A549 (cell line): ENCODE measurements at regions not wholly inside any gene's neighbourhood (a gene's known extent, or its start where the extent isn't known, plus 50 kb on each side); places are given as distances from the start of the nearest gene placed in this dataset.

Experiments used
- ATAC-seq, 2 experiments: fragments of 200-7000 bp in 1 of 2; fragments of >200 bp in 1 of 2; cut with Nextera tagmentation in 1 of 2; cut with Tn5 transposase in 1 of 2; 3 replicates each; pipeline versions ENCODE4 v1.8.0 to v1.9.1; 2018 to 2020; ENCODE audit warnings: mild to moderate bottlenecking in 1 of 2, moderate library complexity in 1 of 2
- CTCF ChIA-PET: fragments of 300-600 bp; sonication (Branson Sonifier 250); formaldehyde crosslinking; extraction: SDS; loops from one replicate; lab custom pipeline; 2021; ENCODE audit warnings: antibody characterized with exemption, inconsistent platforms; lab: Yijun Ruan, JAX
- POLR2A ChIA-PET: fragments of 350-600 bp; formaldehyde crosslinking; extraction: SDS; loops from one replicate; lab custom pipeline; 2021; ENCODE audit warnings: antibody characterized with exemption, inconsistent platforms; lab: Yijun Ruan, JAX
- DNase-seq, 2 experiments: peaks; one replicate each; pipeline versions ENCODE4 v3.0.0 to v3.0.0-alpha.2; 2011 to 2016; ENCODE audit warnings: low read depth in 1 of 2, low spot score in 1 of 2
- FAIRE-seq: peaks from 2 replicates; lab custom pipeline; 2011; peaks lifted over from hg19 to GRCh38; lab: Jason Lieb, UNC
- H3K27ac ChIP-seq, 2 experiments: fragments of >200 bp; sonication (Bioruptor Twin); formaldehyde crosslinking; 3 replicates each; pipeline ENCODE4 v1.5.1; 2016 to 2017
- H3K4me1 ChIP-seq: fragments of >200 bp; sonication (Bioruptor Twin); formaldehyde crosslinking; 3 replicates; pipeline ENCODE4 v1.6.1; 2016
- H3K4me2 ChIP-seq: fragments of >200 bp; sonication (Bioruptor Twin); formaldehyde crosslinking; 3 replicates; pipeline ENCODE4 v1.6.1; 2016
- H3K4me3 ChIP-seq: fragments of >200 bp; sonication (Bioruptor Twin); formaldehyde crosslinking; 3 replicates; pipeline ENCODE4 v1.5.1; 2016
- H3K9me3 ChIP-seq: fragments of >200 bp; sonication (Bioruptor Twin); formaldehyde crosslinking; 3 replicates; pipeline ENCODE4 v1.6.1; 2016
- ATOH8 ChIP-seq: fragments of 250-450 bp; sonication (Bioruptor Pico); IDR thresholded peaks from 2 replicates; pipeline ENCODE4 v1.5.0; 2020; ENCODE audit warnings: low read depth, mild to moderate bottlenecking, moderate library complexity
- CBX2 ChIP-seq: fragments of 200-600 bp; sonication (generic); IDR thresholded peaks from 2 replicates; pipeline ENCODE4 v1.6.1; 2016; ENCODE audit warnings: low read depth, mild to moderate bottlenecking, borderline replicate concordance
- CHD4 ChIP-seq: fragments of 200-600 bp; sonication (generic); IDR thresholded peaks from 2 replicates; pipeline ENCODE4 v1.6.1; 2016; ENCODE audit warnings: antibody characterized with exemption, mild to moderate bottlenecking, borderline replicate concordance
- EHF ChIP-seq: fragments of 250-450 bp; sonication (Bioruptor Pico); IDR thresholded peaks from 2 replicates; pipeline ENCODE4 v1.5.0; 2020; ENCODE audit warnings: mild to moderate bottlenecking
- ESRRA ChIP-seq: fragments of 150-350 bp; IDR thresholded peaks from 2 replicates; pipeline ENCODE4 v1.6.1; 2014; ENCODE audit warnings: mild to moderate bottlenecking, low read length, borderline replicate concordance
- FOSB ChIP-seq: fragments of 250-450 bp; sonication (Bioruptor Pico); IDR thresholded peaks from 2 replicates; pipeline ENCODE4 v1.5.0; 2020; ENCODE audit warnings: mild to moderate bottlenecking, moderate library complexity
- FOSL2 ChIP-seq, 2 experiments: fragments of 450-650 bp in 1 of 2; fragments of >200 bp in 1 of 2; sonication (Bioruptor Twin) in 1 of 2; formaldehyde crosslinking; IDR thresholded peaks; 2 replicates each; pipeline versions ENCODE4 v1.5.0 to v1.6.1; 2016 to 2020; ENCODE audit warnings: mild to moderate bottlenecking in 1 of 2, moderate library complexity in 1 of 2
- FOXS1 ChIP-seq: fragments of 250-450 bp; sonication (Bioruptor Pico); IDR thresholded peaks from 2 replicates; pipeline ENCODE4 v1.5.0; 2020; ENCODE audit warnings: mild to moderate bottlenecking, moderate library complexity
- GATA3 ChIP-seq: IDR thresholded peaks from 2 replicates; pipeline ENCODE4 v1.6.1; 2012; ENCODE audit warnings: borderline replicate concordance
- HOXA7 ChIP-seq: fragments of 250-450 bp; sonication (Bioruptor Pico); IDR thresholded peaks from 2 replicates; pipeline ENCODE4 v1.5.0; 2020; ENCODE audit warnings: mild to moderate bottlenecking, moderate library complexity
- HOXB13 ChIP-seq: fragments of 250-450 bp; sonication (Bioruptor Pico); IDR thresholded peaks from 2 replicates; pipeline ENCODE4 v1.5.0; 2020; ENCODE audit warnings: low read depth, mild to moderate bottlenecking, moderate library complexity
- JUN ChIP-seq, 2 experiments: fragments of >200 bp; sonication (Bioruptor Twin); formaldehyde crosslinking; IDR thresholded peaks; 2 replicates in 1 of 2; 3 replicates in 1 of 2; pipeline ENCODE4 v1.6.1; 2016 to 2017
- JUNB ChIP-seq: fragments of >200 bp; sonication (Bioruptor Twin); formaldehyde crosslinking; IDR thresholded peaks from 2 replicates; pipeline ENCODE4 v1.6.1; 2016
- MAZ ChIP-seq: fragments of 150-350 bp; IDR thresholded peaks from 2 replicates; pipeline ENCODE4 v1.6.1; 2014; ENCODE audit warnings: antibody characterized with exemption, low read depth, low read length, borderline replicate concordance
- NFE2L2 ChIP-seq: fragments of 150-350 bp; conservative IDR thresholded peaks from 2 replicates; pipeline ENCODE4 v1.6.1; 2014; ENCODE audit warnings: low read length
- NPAS2 ChIP-seq: fragments of 250-450 bp; sonication (Bioruptor Pico); IDR thresholded peaks from 2 replicates; pipeline ENCODE4 v1.8.0; 2022; ENCODE audit warnings: mild to moderate bottlenecking, moderate library complexity, borderline replicate concordance
- PHF8 ChIP-seq: fragments of 200-600 bp; sonication (generic); IDR thresholded peaks from 2 replicates; pipeline ENCODE4 v1.6.1; 2016; ENCODE audit warnings: low read depth, mild to moderate bottlenecking, antibody characterized with exemption, moderate library complexity, borderline replicate concordance
- POLR2AphosphoS2 ChIP-seq: conservative IDR thresholded peaks from 2 replicates; pipeline ENCODE4 v1.6.1; 2012; ENCODE audit warnings: low read length, improper control_type of control experiment, inconsistent platforms
- SREBF2 ChIP-seq: fragments of 450-650 bp; IDR thresholded peaks from 2 replicates; pipeline ENCODE4 v1.6.1; 2014; ENCODE audit warnings: mild to moderate bottlenecking, moderate library complexity
- TFCP2L1 ChIP-seq: fragments of 250-450 bp; sonication (Bioruptor Pico); IDR thresholded peaks from 2 replicates; pipeline ENCODE4 v1.5.0; 2021; ENCODE audit warnings: mild to moderate bottlenecking
- ZC3H11A ChIP-seq: fragments of 450-650 bp; IDR thresholded peaks from 2 replicates; pipeline ENCODE4 v1.6.1; 2014; ENCODE audit warnings: antibody characterized with exemption, mild to moderate bottlenecking
- ZFP36 ChIP-seq: fragments of 450-650 bp; IDR thresholded peaks from 2 replicates; pipeline ENCODE4 v1.6.1; 2014; ENCODE audit warnings: borderline replicate concordance; ENCODE audit not compliant: partially characterized antibody
- ZSCAN20 ChIP-seq: fragments of 250-450 bp; sonication (Bioruptor Pico); IDR thresholded peaks from 2 replicates; pipeline ENCODE4 v1.8.0; 2022; ENCODE audit warnings: mild to moderate bottlenecking, moderate library complexity
- WGBS: methylation state at CpG from one replicate; pipeline ENCODE4 v1.1.6; 2017; ENCODE audit errors: missing lambda C conversion rate; 5-methylcytosine and 5-hydroxymethylcytosine counted together
- TF ChIP-seq, protein P1 (sequence below): fragments of 250-450 bp; sonication (Bioruptor Pico); IDR thresholded peaks from 2 replicates; pipeline ENCODE4 v1.5.0; 2021; ENCODE audit warnings: mild to moderate bottlenecking, moderate library complexity, borderline replicate concordance
- TF ChIP-seq, protein P2 (sequence below): fragments of >200 bp; sonication (Bioruptor Twin); formaldehyde crosslinking; IDR thresholded peaks from 2 replicates; pipeline ENCODE4 v1.6.1; 2016
- TF ChIP-seq, protein P3 (sequence below): fragments of >200 bp; sonication (Bioruptor Twin); formaldehyde crosslinking; IDR thresholded peaks from 3 replicates; pipeline ENCODE4 v1.5.1; 2016

DNA sequence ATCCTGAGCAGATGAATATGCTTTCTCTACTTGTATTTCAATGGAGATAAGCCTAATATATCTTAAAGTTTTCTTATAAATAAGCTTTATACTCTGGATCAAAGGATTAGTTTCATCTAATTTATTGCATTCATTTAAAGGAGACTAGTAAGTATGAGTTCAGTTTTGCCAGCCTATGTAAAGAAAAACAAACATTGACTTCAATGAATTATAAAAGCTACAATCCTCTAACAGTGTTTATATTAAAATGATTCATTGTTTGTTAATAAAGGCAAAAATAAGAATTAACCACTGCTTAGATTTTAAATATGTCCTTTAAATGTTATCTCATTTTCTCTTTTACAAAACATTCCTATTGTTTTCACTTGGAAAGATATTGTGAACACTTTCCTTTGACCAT is 566.0 kb downstream of the EPHA4 start:
- ChIA-PET CTCF (no interaction called here), POLR2A (no interaction called here)
- FAIRE-seq (no peak), ATAC-seq (no peak), DNase-seq (no peak)
- Histone ChIP-seq H3K4me3 (no peak overlapping the region), H3K27ac (no peak overlapping the region), H3K9me3 (no peaks in the 10 kb centered on the region), H3K4me1 (no peaks in the 10 kb centered on the region), H3K4me2 (no peak overlapping the region)
- TF ChIP-seq FOSL2 (IDR thresholded peaks at IDR 0.05) (no peak), FOSL2 (CRISPR knock-in tag; IDR thresholded peaks at IDR 0.05) (no peak), JUNB (no peak), GATA3 (no peak), PHF8 (no peak), ATOH8 (no peak), ZFP36 (no peak), HOXA7 (no peak), FOXS1 (CRISPR knock-in tag) (no peak), POLR2AphosphoS2 (no peak), NFE2L2 (no peak), SREBF2 (no peak), ZSCAN20 (CRISPR knock-in tag) (no peak), NPAS2 (CRISPR knock-in tag) (no peak), ZC3H11A (no peak), FOSB (CRISPR knock-in tag) (no peak), EHF (no peak)
- TF ChIP-seq, protein P1, sequence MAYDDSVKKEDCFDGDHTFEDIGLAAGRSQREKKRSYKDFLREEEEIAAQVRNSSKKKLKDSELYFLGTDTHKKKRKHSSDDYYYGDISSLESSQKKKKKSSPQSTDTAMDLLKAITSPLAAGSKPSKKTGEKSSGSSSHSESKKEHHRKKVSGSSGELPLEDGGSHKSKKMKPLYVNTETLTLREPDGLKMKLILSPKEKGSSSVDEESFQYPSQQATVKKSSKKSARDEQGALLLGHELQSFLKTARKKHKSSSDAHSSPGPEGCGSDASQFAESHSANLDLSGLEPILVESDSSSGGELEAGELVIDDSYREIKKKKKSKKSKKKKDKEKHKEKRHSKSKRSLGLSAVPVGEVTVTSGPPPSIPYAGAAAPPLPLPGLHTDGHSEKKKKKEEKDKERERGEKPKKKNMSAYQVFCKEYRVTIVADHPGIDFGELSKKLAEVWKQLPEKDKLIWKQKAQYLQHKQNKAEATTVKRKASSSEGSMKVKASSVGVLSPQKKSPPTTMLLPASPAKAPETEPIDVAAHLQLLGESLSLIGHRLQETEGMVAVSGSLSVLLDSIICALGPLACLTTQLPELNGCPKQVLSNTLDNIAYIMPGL (CRISPR knock-in tag) = no peak
- TF ChIP-seq, protein P2, sequence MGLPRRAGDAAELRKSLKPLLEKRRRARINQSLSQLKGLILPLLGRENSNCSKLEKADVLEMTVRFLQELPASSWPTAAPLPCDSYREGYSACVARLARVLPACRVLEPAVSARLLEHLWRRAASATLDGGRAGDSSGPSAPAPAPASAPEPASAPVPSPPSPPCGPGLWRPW = no peak

DNA sequence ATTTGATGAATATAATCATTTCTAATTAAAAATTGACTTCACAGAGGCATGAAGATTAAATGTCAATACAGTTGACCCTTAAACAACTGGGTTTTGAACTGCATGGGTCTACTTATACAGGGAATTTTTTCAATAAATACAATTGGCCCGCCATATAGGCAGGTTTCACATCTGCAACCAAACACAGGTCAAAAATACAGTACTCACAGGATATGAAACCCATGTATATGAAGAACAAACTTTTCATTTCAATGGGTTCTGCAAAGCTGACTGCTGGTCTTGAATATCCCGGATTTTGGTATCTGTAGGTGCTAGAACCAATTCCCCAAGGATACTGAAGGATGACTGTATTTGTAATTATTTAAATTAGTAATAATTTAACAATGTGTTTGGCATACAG is 555.6 kb downstream of the EPHA4 start:
- ATAC-seq (no peak), FAIRE-seq (no peak), DNase-seq (no peak)
- Histone ChIP-seq H3K4me3 (no peak overlapping the region), H3K9me3 (no peaks in the 10 kb centered on the region), H3K4me1 (no peaks in the 10 kb centered on the region), H3K27ac (no peak overlapping the region), H3K4me2 (no peak overlapping the region)
- CTCF ChIA-PET = no interaction called here
- WGBS = 12% methylated on average over 2 of the region's 2 CpGs
- POLR2A ChIA-PET = no interaction called here
- TF ChIP-seq FOXS1 (CRISPR knock-in tag) = no peak

GRCh38 chr2:221018262-221018661 is 553.8 kb downstream of the EPHA4 start:
- TF ChIP-seq CHD4 (no peak), ZFP36 (no peak), CBX2 (no peak), TFCP2L1 (no peak), MAZ (no peak), ESRRA (no peak), JUN (IDR thresholded peaks at IDR 0.05) (no peak), POLR2AphosphoS2 (no peak), HOXB13 (CRISPR knock-in tag) (no peak), FOSB (CRISPR knock-in tag) (no peak), GATA3 (no peak)
- TF ChIP-seq, protein P3, sequence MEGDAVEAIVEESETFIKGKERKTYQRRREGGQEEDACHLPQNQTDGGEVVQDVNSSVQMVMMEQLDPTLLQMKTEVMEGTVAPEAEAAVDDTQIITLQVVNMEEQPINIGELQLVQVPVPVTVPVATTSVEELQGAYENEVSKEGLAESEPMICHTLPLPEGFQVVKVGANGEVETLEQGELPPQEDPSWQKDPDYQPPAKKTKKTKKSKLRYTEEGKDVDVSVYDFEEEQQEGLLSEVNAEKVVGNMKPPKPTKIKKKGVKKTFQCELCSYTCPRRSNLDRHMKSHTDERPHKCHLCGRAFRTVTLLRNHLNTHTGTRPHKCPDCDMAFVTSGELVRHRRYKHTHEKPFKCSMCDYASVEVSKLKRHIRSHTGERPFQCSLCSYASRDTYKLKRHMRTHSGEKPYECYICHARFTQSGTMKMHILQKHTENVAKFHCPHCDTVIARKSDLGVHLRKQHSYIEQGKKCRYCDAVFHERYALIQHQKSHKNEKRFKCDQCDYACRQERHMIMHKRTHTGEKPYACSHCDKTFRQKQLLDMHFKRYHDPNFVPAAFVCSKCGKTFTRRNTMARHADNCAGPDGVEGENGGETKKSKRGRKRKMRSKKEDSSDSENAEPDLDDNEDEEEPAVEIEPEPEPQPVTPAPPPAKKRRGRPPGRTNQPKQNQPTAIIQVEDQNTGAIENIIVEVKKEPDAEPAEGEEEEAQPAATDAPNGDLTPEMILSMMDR = no peak
- Histone ChIP-seq H3K9me3 (no peaks in the 10 kb centered on the region), H3K4me2 (no peak overlapping the region), H3K4me1 (no peaks in the 10 kb centered on the region), H3K4me3 (no peak overlapping the region), H3K27ac (no peak overlapping the region)
- DNase-seq (no peak), FAIRE-seq (no peak), ATAC-seq (no peak)
- POLR2A ChIA-PET = no interaction called here
- 11% methylated on average over 1 of the region's 1 CpG for WGBS
- CTCF ChIA-PET = no interaction called here
